Transverse colon (tissue), 3 donors: ENCODE measurements at regions not wholly inside any gene's neighbourhood (a gene's known extent, or its start where the extent isn't known, plus 50 kb on each side); places are given as distances from the start of the nearest gene placed in this dataset.

Source experiments
- CTCF ChIP-seq, 5 experiments: fragments of 200-600 bp in 3 of 5; fragments of 450-650 bp in 2 of 5; sonication (generic) in 3 of 5; IDR thresholded peaks; 1 replicate in 2 of 5; 2 replicates in 3 of 5; pipeline ENCODE4 v1.5.1; 2016 to 2017; ENCODE audit warnings: antibody characterized with exemption in 5 of 5, inconsistent platforms in 3 of 5, mild to moderate bottlenecking in 2 of 5, moderate library complexity in 1 of 5
- POLR2A ChIP-seq: fragments of 450-650 bp; IDR thresholded peaks from one replicate; pipeline ENCODE4 v1.6.1; 2016; ENCODE audit warnings: antibody characterized with exemption, mild to moderate bottlenecking, moderate library complexity

GRCh38 chr4:126144543-126145237 is 829.9 kb downstream of the FAT4 start:
- TF ChIP-seq CTCF (IDR thresholded peaks at IDR 0.05) (no peak), POLR2A (no peak)
